Left ventricle myocardium superior (tissue), 1 donor: ENCODE measurements at regions not wholly inside any gene's neighbourhood (a gene's known extent, or its start where the extent isn't known, plus 50 kb on each side); places are given as distances from the start of the nearest gene placed in this dataset.

Experiments used
- ATAC-seq: fragments of 200-7000 bp; cut with Tn5 transposase; one replicate; pipeline ENCODE4 v1.9.1; 2020; ENCODE audit warnings: mild to moderate bottlenecking, moderate library complexity
- DNase-seq: peaks from one replicate; pipeline ENCODE4 v3.0.0-alpha.2; 2020
- intact Hi-C: fragments of 100-400 bp; cut with micrococcal nuclease; formaldehyde crosslinking; loops from one replicate; pipeline ENCODE4 v1.11.0; 2022
- donor health status: DM: no; HTN: yes; CAD: no; lungs with severe emphysema.

DNA sequence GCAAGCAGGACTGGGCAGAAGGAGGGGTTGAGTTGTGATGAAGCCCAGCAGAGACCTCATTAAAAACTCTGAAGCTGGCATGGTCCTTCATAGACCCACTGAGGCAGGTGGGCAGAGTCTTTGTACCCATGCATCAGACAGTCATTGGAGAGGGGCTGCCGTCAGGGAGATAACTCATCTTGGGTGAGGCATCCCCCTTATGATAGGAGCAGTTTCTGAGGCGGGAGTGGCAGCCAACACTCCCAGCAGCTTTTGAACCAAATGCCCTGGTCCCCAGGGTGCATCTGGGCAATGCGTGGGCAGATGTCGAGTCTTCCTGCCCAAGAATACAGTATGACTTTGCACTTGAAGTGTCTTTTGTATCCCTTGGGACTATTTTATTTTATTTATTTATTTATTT lies 68.1 kb downstream of the HTR5A start:
- ATAC-seq (no peak), DNase-seq (no peak)
- intact Hi-C loops, result no loop called here

DNA sequence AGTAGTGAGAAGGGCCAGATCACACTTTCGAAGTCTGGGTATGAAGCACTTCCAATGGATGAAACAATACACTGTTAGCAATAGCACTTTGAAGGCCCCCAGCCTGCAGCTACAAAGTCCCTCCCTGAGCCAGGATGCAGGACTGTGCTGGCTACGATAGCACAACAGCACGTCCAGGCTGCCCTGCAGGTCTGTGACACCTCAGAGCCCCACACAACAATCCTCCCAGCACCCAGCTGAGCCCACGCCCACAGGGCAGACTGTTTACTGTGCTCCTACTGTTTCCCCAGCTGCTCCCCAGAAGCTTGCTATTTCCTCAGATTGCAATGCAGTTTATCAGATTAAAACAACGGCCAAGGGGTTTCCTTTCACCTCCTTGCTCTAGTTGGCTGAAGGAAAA lies 71.4 kb downstream of the HTR5A start:
- ATAC-seq (no peak), DNase-seq (no peak)
- intact Hi-C loops, result no loop called here

GRCh38 chr7:155143381-155143780 lies 73.3 kb downstream of the HTR5A start:
- intact Hi-C loops, result no loop called here
- DNase-seq (no peak), ATAC-seq (no peak)

GRCh38 chr7:155144371-155144770 lies 74.2 kb downstream of the HTR5A start:
- intact Hi-C loops, result no loop called here
- no peak for DNase-seq
- ATAC-seq, result no peak

- DNase-seq (no peak), ATAC-seq (no peak)
- intact Hi-C loops, result no loop called here
These were observed 75.5 kb downstream of the HTR5A start for GRCh38 chr7:155145477-155146255.

DNA sequence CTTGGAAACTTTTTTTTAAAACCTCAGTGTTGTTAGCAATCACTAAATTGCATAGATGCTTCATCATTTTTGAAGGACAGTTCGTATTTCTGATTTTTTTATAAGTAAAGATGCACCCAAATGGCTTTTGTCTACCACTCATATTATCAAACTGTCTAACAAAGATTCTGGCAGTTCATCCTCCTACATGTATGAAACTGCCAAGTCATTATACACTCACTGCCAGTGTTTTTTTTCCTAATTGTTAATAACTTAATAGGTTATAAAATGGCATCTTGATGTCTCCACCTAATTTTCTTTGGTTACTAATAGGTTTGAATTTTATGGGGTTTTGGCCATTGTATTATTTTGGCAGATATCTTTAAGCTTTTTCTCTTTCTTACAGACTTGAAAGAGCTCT lies 77.0 kb downstream of the HTR5A start:
- intact Hi-C loops, result no loop called here
- ATAC-seq (no peak), DNase-seq (no peak)

GRCh38 chr7:155147624-155148023 lies 77.5 kb downstream of the HTR5A start:
- DNase-seq (no peak), ATAC-seq (no peak)
- intact Hi-C loops, result no loop called here

GRCh38 chr7:155153676-155154075 lies 83.6 kb downstream of the HTR5A start:
- intact Hi-C loops, result no loop called here
- no peak for ATAC-seq
- DNase-seq, result no peak

DNA sequence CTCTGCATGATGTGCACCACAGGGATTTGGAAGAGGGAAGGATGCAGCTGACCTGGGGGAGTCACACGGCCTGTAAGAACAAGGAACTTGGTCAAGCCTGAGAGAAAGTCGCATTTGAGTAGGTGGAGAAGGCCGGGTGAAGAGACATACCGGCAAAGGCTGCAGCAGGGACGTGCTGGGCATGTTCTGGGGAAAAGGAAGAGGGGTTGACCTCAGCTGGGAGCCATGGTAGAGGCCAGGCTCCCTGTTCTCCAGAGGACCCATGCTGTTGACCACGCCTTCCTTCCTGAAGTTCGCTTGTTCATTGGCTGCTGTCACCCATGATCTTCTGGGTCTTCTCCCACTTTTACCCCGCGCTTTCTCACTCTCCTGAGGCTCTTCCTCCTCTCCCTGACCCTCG lies 84.5 kb downstream of the HTR5A start:
- DNase-seq (no peak), ATAC-seq (no peak)
- intact Hi-C loops, result no loop called here

GRCh38 chr7:155161690-155162089 lies 91.6 kb downstream of the HTR5A start:
- no peak for ATAC-seq
- intact Hi-C loops, result no loop called here
- no peak for DNase-seq

DNA sequence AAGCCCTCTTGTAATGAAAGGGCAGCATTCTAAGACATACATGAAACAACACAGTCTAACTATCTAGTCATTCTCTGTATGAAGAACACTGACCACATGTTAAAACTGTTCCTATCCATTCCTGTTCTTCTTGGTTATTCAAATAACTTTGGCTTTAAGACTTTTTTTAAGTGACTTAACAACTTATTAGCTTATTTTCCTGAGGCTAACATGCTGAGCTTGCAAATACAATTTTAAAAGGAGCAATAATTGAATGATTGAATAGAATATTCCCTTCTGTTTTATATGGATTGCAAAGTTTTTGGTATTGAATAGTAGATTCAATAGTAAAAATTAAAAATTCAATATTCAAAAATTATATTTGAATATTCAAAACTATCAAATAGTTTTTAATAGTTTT lies 92.3 kb downstream of the HTR5A start:
- DNase-seq (no peak), ATAC-seq (no peak)
- intact Hi-C loops, result no loop called here

GRCh38 chr7:155163696-155164095 lies 93.6 kb downstream of the HTR5A start:
- ATAC-seq (no peak), DNase-seq (no peak)
- intact Hi-C loops, result no loop called here

DNA sequence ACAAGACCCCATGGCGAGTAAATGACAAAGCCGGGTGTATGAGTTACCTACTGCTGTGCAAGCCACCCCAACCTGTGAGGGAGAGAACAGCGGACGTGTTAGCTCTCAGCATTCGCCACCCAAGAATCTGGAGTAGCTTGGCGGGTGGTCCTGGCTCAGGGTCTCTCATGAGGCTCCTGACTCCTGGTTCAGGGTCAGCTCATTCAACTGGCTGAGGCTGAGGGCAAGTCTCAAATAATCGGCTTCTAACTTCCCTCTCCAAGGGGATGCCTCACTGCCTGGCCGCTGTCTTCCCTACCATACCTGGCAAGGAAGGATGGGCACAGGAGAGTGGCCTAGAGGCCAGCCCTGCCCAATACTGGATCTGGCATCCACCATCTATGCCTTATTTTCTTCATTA lies 94.2 kb downstream of the HTR5A start:
- no peak for ATAC-seq
- intact Hi-C loops, result no loop called here
- no peak for DNase-seq

DNA sequence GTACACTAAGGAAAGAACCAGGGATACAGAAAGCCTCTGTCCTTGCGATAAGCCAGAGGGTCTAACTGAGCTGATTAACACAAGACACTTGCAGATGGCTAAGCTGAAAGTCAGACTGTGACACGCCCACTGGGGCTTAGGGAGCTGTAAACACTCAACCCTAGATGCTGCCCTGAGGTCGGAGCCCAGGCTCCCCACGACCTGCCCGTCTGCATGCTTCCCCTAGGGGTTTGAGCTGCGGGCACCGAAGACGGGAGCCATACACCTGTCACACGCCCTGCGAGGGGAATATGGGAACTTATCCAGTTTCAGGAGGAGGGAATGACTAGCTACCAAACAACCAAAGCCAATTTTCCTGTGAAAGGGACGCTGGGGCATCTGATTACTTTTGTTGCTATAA lies 96.0 kb downstream of the HTR5A start:
- no peak for DNase-seq
- no peak for ATAC-seq
- intact Hi-C loops, result no loop called here

GRCh38 chr7:155166673-155167370 lies 96.7 kb downstream of the HTR5A start:
- ATAC-seq, result no peak
- DNase-seq, result no peak
- intact Hi-C loops, result no loop called here

- ATAC-seq (no peak), DNase-seq (no peak)
- intact Hi-C loops, result no loop called here
These were observed 97.7 kb downstream of the HTR5A start for GRCh38 chr7:155167706-155168365.

DNA sequence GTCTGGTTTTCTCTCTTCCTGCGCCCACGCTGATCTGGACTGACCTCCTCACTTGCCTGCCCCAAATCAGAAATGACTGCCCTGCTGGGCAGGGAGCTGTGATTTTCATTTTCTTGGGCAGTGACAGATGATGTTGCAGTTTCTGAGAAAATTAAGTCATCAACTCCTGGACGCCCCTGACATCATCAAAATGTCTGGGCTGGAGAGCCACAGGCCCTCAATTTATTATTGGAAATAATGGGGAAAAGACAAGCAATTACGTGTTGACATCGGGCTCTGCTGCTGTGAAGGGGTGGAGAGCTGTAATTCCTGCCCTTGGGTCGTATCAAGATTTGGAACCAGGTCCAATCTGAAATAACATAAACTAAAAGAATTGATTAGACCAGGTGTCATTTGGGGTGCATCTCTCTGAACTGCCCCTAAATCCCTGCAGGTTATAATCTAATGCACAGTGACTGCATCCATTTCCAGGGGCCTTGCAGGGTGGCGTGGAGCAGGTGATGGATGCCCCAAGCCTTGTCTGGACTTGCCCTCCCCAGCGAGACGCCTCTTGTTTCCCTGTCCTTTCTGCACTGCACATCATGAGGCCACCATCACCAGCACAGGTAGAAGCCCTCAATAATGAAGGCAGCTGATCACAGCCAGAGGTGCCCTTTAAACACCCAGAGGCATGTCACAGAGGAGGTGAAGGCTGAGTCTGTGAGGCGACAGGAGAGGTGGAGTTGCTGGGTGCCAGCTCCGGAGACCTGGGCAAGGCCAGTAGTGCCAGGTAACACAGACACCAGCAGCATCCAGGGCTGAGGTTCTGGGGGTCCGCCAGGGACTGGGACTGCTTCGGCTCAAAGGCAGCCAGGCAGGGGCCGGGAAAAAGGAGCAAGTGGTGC lies 98.7 kb downstream of the HTR5A start:
- DNase-seq (no peak), ATAC-seq (no peak)
- intact Hi-C loops, result no loop called here

DNA sequence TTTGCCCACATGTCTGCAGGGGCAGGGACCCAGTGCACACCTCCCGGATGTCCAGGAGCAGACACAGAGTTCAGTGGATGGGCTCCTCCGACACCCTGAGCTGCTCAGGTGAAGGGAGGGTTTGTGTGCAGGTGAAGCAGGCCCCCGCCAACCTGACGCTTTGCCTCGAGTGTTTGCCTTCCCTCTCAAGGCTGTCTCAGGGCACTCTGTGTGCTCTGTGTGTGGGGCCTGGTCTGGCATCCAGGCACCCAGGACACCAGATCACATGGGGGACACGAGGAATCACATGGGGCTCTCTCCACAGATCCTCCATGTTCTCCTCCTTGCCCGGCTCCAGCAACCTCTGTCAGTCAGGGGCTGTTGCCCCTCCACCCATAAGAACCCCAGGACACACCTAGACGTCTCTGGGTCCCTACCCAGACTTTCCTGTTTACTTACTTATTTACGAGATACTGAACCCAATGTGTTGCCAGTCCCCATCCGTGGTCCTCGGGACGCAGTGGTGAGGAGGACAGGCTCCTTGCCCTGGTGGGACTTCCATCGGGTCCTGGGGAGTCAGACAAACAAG lies 99.5 kb downstream of the HTR5A start:
- no peak for DNase-seq
- ATAC-seq, result no peak
- intact Hi-C loops, result no loop called here

- no peak for ATAC-seq
- intact Hi-C loops, result no loop called here
- no peak for DNase-seq
These were observed 100.2 kb downstream of the HTR5A start for GRCh38 chr7:155170331-155170730.
